H1 (cell line): ENCODE measurements at regions not wholly inside any gene's neighbourhood (a gene's known extent, or its start where the extent isn't known, plus 50 kb on each side); places are given as distances from the start of the nearest gene placed in this dataset.
A peak's percentile ranks its signal among the peaks of the same experiment; 100 is the strongest.

ENCODE experiments used
- CTCF ChIA-PET: fragments of 300-600 bp; sonication (Branson Sonifier 250); formaldehyde crosslinking; loops from one replicate; lab custom pipeline; 2021; ENCODE audit not compliant: partially characterized antibody; lab: Charles Lee
- POLR2A ChIA-PET: fragments of 300-600 bp; sonication (Branson Sonifier 250); formaldehyde crosslinking; loops from one replicate; lab custom pipeline; 2021; ENCODE audit warnings: inconsistent platforms; ENCODE audit not compliant: partially characterized antibody; lab: Charles Lee
- DNase-seq, 2 experiments: peaks; one replicate each; pipeline versions ENCODE4 v3.0.0 to v3.0.0-alpha.2; 2010 to 2022; ENCODE audit warnings: low spot score in 2 of 2, low read depth in 1 of 2, mixed read lengths in 1 of 2
- FAIRE-seq: peaks from 2 replicates; lab custom pipeline; 2011; peaks lifted over from hg19 to GRCh38; lab: Jason Lieb, UNC
- H2AFZ ChIP-seq: 2 replicates; pipeline ENCODE4 v1.8.1; 2012; ENCODE audit warnings: low read length, inconsistent platforms
- H2AK5ac ChIP-seq: 2 replicates; pipeline ENCODE4 v1.6.1; 2013; ENCODE audit warnings: low read depth, low read length
- H2BK120ac ChIP-seq: replicated peaks from 2 replicates; pipeline ENCODE3; 2013; ENCODE audit warnings: low read depth, low read length, inconsistent platforms
- H2BK12ac ChIP-seq: 2 replicates; pipeline ENCODE4 v1.6.1; 2013; ENCODE audit warnings: low read depth, low read length
- H2BK15ac ChIP-seq: 2 replicates; pipeline ENCODE4 v1.6.1; 2013; ENCODE audit warnings: low read length
- H2BK20ac ChIP-seq: 2 replicates; pipeline ENCODE4 v1.6.1; 2013; ENCODE audit warnings: low read length
- H2BK5ac ChIP-seq: 2 replicates; pipeline ENCODE4 v1.6.1; 2013; ENCODE audit warnings: low read depth, low read length
- H3K14ac ChIP-seq: 2 replicates; pipeline ENCODE4 v1.6.1; 2013; ENCODE audit warnings: inconsistent platforms; ENCODE audit not compliant: insufficient read length
- H3K18ac ChIP-seq: 2 replicates; pipeline ENCODE4 v1.6.1; 2013; ENCODE audit warnings: low read length; ENCODE audit errors: extremely low read depth
- H3K23ac ChIP-seq: 2 replicates; pipeline ENCODE4 v1.6.1; 2013; ENCODE audit warnings: inconsistent platforms; ENCODE audit not compliant: insufficient read length
- H3K23me2 ChIP-seq: 2 replicates; pipeline ENCODE4 v1.6.1; 2013; ENCODE audit warnings: low read depth, low read length
- H3K27ac ChIP-seq: 2 replicates; pipeline ENCODE4 v1.6.1; 2011; ENCODE audit warnings: low read depth, low read length, inconsistent platforms
- H3K27me3 ChIP-seq, 4 experiments: replicated peaks in 1 of 4; 1 replicate in 1 of 4; 2 replicates in 3 of 4; pipeline versions ENCODE4 v1.6.1 to v1.8.1; 2011 to 2013; ENCODE audit warnings: low read length in 3 of 4, mild to moderate bottlenecking in 3 of 4, inconsistent platforms in 2 of 4, mixed read lengths in 2 of 4, moderate library complexity in 1 of 4; ENCODE audit not compliant: control insufficient read depth in 3 of 4, insufficient read depth in 3 of 4; ENCODE audit errors: extremely low read depth in 1 of 4
- H3K36me3 ChIP-seq, 4 experiments: 2 replicates each; pipeline versions ENCODE4 v1.6.1 to v1.8.1; 2011 to 2013; ENCODE audit warnings: mild to moderate bottlenecking in 4 of 4, low read length in 3 of 4, moderate library complexity in 2 of 4, control low read depth in 1 of 4, inconsistent platforms in 1 of 4; ENCODE audit not compliant: insufficient read depth in 4 of 4, control insufficient read depth in 2 of 4
- H3K4ac ChIP-seq: replicated peaks from 2 replicates; pipeline ENCODE3; 2013; ENCODE audit warnings: low read length, low read depth, mixed read lengths, inconsistent platforms; ENCODE audit not compliant: insufficient read length
- H3K4me1 ChIP-seq, 4 experiments: replicated peaks in 1 of 4; 1 replicate in 1 of 4; 2 replicates in 3 of 4; pipeline versions ENCODE4 v1.6.1 to v1.8.1; 2011 to 2013; ENCODE audit warnings: low read length in 3 of 4, inconsistent platforms in 2 of 4, mixed read lengths in 1 of 4; ENCODE audit not compliant: insufficient read depth in 4 of 4, control insufficient read depth in 3 of 4
- H3K4me2 ChIP-seq, 2 experiments: 2 replicates each; pipeline versions ENCODE4 v1.6.1 to v1.8.1; 2011 to 2013; ENCODE audit warnings: low read depth in 2 of 2, low read length in 2 of 2, control low read depth in 1 of 2, inconsistent platforms in 1 of 2, mild to moderate bottlenecking in 1 of 2; ENCODE audit not compliant: insufficient read depth in 1 of 2
- H3K4me3 ChIP-seq, 4 experiments: fragments of 200-600, 300-600 bp in 1 of 4; sonication (generic), shearing (Covaris generic), sonication (Bioruptor Twin) in 1 of 4; 2 replicates each; pipeline versions ENCODE4 v1.5.1 to v1.8.1; 2011 to 2016; ENCODE audit warnings: low read length in 4 of 4, low read depth in 3 of 4, control low read depth in 2 of 4, inconsistent platforms in 2 of 4, mild to moderate bottlenecking in 2 of 4, mixed read lengths in 1 of 4, moderate library complexity in 1 of 4; ENCODE audit not compliant: insufficient read depth in 2 of 4; ENCODE audit errors: extremely low read depth in 1 of 4
- H3K56ac ChIP-seq: replicated peaks from 2 replicates; pipeline ENCODE3; 2013; ENCODE audit warnings: low read depth, mild to moderate bottlenecking, mixed read lengths, low read length, inconsistent platforms; ENCODE audit not compliant: insufficient read length
- H3K79me1 ChIP-seq: 2 replicates; pipeline ENCODE4 v1.6.1; 2013; ENCODE audit warnings: low read depth, low read length, control low read depth
- H3K79me2 ChIP-seq, 2 experiments: 2 replicates each; pipeline versions ENCODE4 v1.6.1 to v1.8.1; 2012 to 2013; ENCODE audit warnings: low read length in 2 of 2, mild to moderate bottlenecking in 2 of 2, inconsistent platforms in 1 of 2; ENCODE audit not compliant: insufficient read depth in 2 of 2, control insufficient read depth in 1 of 2
- H3K9ac ChIP-seq, 4 experiments: replicated peaks in 1 of 4; 1 replicate in 1 of 4; 2 replicates in 3 of 4; pipeline versions ENCODE4 v1.6.1 to v1.8.1; 2011 to 2013; ENCODE audit warnings: low read depth in 3 of 4, low read length in 3 of 4, control low read depth in 2 of 4, mild to moderate bottlenecking in 2 of 4, moderate library complexity in 2 of 4, inconsistent platforms in 1 of 4; ENCODE audit errors: extremely low read depth in 1 of 4
- H3K9me3 ChIP-seq, 2 experiments: 2 replicates each; pipeline versions ENCODE4 v1.6.1 to v1.8.1; 2012 to 2013; ENCODE audit warnings: mild to moderate bottlenecking in 2 of 2, moderate library complexity in 2 of 2, control low read depth in 1 of 2, inconsistent platforms in 1 of 2, low read depth in 1 of 2, low read length in 1 of 2, mixed read lengths in 1 of 2; ENCODE audit not compliant: insufficient read depth in 2 of 2
- H4K20me1 ChIP-seq, 2 experiments: replicated peaks in 1 of 2; 2 replicates each; pipeline versions ENCODE3 to v1.8.1; 2011 to 2013; ENCODE audit warnings: inconsistent platforms in 2 of 2, low read length in 2 of 2, mild to moderate bottlenecking in 1 of 2; ENCODE audit not compliant: insufficient read depth in 2 of 2, control insufficient read depth in 1 of 2
- H4K5ac ChIP-seq: 2 replicates; pipeline ENCODE4 v1.6.1; 2013; ENCODE audit warnings: low read length, low read depth, mixed read lengths, inconsistent platforms; ENCODE audit not compliant: insufficient read length
- H4K8ac ChIP-seq: 2 replicates; pipeline ENCODE4 v1.8.0; 2013; ENCODE audit warnings: mild to moderate bottlenecking, moderate library complexity, low read length, inconsistent platforms; ENCODE audit not compliant: insufficient read depth; ENCODE audit errors: extremely low read depth
- H4K91ac ChIP-seq: replicated peaks from 2 replicates; pipeline ENCODE3; 2013; ENCODE audit warnings: low read length, mixed read lengths, inconsistent platforms; ENCODE audit not compliant: insufficient read length
- KDM4A ChIP-seq: IDR thresholded peaks from one replicate; pipeline ENCODE4 v1.7.1; 2012; ENCODE audit warnings: low read depth, mild to moderate bottlenecking, moderate library complexity, low read length, inconsistent platforms; ENCODE audit not compliant: severe bottlenecking
- RAD21 ChIP-seq, 2 experiments: IDR thresholded peaks in 1 of 2; conservative IDR thresholded peaks in 1 of 2; 2 replicates each; pipeline ENCODE4 v1.6.1; 2011; ENCODE audit warnings: low read depth in 2 of 2, low read length in 2 of 2, improper control_type of control experiment in 1 of 2, inconsistent platforms in 1 of 2, mild to moderate bottlenecking in 1 of 2, moderate library complexity in 1 of 2
- WGBS, 2 experiments: shearing (Covaris generic) in 1 of 2; methylation state at CpG; one replicate each; pipeline versions ENCODE4 v1.1.6 to v1.1.7; 2013 to 2015; ENCODE audit warnings: low lambda C conversion rate in 2 of 2, mixed read lengths in 2 of 2, inconsistent platforms in 1 of 2, low coverage in 1 of 2, missing lambda C conversion rate in 1 of 2; ENCODE audit not compliant: insufficient replicate concordance in 2 of 2, insufficient coverage in 1 of 2, insufficient read length in 1 of 2; ENCODE audit errors: extremely low coverage in 1 of 2, missing lambda C conversion rate in 1 of 2; 5-methylcytosine and 5-hydroxymethylcytosine counted together
- TF ChIP-seq, protein P1 (sequence below), 3 experiments: IDR thresholded peaks; 1 replicate in 2 of 3; 2 replicates in 1 of 3; pipeline versions ENCODE4 v1.5.1 to v1.6.1; 2011; ENCODE audit warnings: low read length in 3 of 3, mild to moderate bottlenecking in 3 of 3, inconsistent platforms in 2 of 3, low read depth in 1 of 3, moderate library complexity in 1 of 3; ENCODE audit not compliant: insufficient read depth in 1 of 3; ENCODE audit errors: control extremely low read depth in 1 of 3

DNA sequence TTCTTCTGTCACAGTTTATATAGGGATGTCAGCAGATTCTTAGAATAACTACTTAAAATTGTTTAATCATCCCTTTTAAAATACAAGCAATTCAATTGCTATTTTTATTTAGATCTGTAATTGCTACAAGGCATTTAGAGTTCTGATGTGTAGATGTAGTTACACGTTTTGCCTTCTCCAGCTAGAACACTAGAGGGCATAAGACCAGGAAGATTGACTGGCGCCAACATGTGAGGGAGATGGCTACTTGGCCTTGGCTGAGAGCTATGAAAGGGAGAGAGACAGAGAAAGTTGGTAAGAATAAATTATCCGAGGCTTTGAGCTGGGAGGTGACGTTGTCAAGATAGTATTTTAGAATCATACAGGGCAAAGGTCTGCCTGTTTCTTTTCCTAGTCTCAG is 563.7 kb upstream of the PRKX start:
- 77% methylated on average over 4 of the region's 4 CpGs; no CpG with 5 or more reads in 1 of the 2 experiments for WGBS, 2 experiments
- no peak overlapping the region for H4K91ac ChIP-seq
- H2BK12ac ChIP-seq: no peak overlapping the region
- H3K27ac ChIP-seq: no peak overlapping the region
- no peaks in the 10 kb centered on the region for H3K79me2 ChIP-seq
- no peak overlapping the region for H2BK120ac ChIP-seq
- H3K23me2 ChIP-seq: no peaks in the 10 kb centered on the region
- CTCF ChIA-PET: interaction anchor here (0.8 kb wide), 1 partner anchor 14 kb away, joined by 3 read pairs; no protein-coding TSS in a partner anchor
- FAIRE-seq (peak; percentile 19), DNase-seq (no peak)
- H3K4ac ChIP-seq: no peak overlapping the region
- no peaks in the 10 kb centered on the region for H3K4me1 ChIP-seq
- H3K9me3 ChIP-seq: no peaks in the 10 kb centered on the region
- H3K27me3 ChIP-seq: no peaks in the 10 kb centered on the region
- no peaks in the 10 kb centered on the region for H3K79me1 ChIP-seq
- no peak overlapping the region for H3K18ac ChIP-seq
- H3K36me3 ChIP-seq: no peaks in the 10 kb centered on the region
- H4K20me1 ChIP-seq: no peaks in the 10 kb centered on the region
- H4K5ac ChIP-seq: no peak overlapping the region
- H3K23ac ChIP-seq: no peak overlapping the region
- no peak overlapping the region for H2AFZ ChIP-seq
- H3K4me3 ChIP-seq: no peak overlapping the region
- no peak overlapping the region for H3K14ac ChIP-seq
- H2BK20ac ChIP-seq: no peak overlapping the region
- no peak overlapping the region for H3K9ac ChIP-seq
- H4K8ac ChIP-seq: no peak overlapping the region
- H3K4me2 ChIP-seq: no peak overlapping the region
- TF ChIP-seq RAD21 (IDR thresholded peaks at IDR 0.05 in 1 of 2, conservative IDR thresholded peaks at IDR 0.05 in 1 of 2; ENCODE audit: low read depth in 2 of 2, low read length in 2 of 2): peak; percentile 40 to 61; a peak in 3 of 4 replicates
- TF ChIP-seq, protein P1, sequence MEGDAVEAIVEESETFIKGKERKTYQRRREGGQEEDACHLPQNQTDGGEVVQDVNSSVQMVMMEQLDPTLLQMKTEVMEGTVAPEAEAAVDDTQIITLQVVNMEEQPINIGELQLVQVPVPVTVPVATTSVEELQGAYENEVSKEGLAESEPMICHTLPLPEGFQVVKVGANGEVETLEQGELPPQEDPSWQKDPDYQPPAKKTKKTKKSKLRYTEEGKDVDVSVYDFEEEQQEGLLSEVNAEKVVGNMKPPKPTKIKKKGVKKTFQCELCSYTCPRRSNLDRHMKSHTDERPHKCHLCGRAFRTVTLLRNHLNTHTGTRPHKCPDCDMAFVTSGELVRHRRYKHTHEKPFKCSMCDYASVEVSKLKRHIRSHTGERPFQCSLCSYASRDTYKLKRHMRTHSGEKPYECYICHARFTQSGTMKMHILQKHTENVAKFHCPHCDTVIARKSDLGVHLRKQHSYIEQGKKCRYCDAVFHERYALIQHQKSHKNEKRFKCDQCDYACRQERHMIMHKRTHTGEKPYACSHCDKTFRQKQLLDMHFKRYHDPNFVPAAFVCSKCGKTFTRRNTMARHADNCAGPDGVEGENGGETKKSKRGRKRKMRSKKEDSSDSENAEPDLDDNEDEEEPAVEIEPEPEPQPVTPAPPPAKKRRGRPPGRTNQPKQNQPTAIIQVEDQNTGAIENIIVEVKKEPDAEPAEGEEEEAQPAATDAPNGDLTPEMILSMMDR (IDR thresholded peaks at IDR 0.05; ENCODE audit: control extremely low read depth in 1 of 3, insufficient read depth in 1 of 3, low read depth in 1 of 3, low read length in 3 of 3): peak in 2 of 3 experiments; percentile 30 to 45; a peak in 2 of 4 replicates
- TF ChIP-seq KDM4A: no peak
- POLR2A ChIA-PET: no interaction called here
- no peak overlapping the region for H3K56ac ChIP-seq
- no peak overlapping the region for H2BK5ac ChIP-seq
- H2AK5ac ChIP-seq: no peak overlapping the region
- no peak overlapping the region for H2BK15ac ChIP-seq
